ENCODE measurements at regions not wholly inside any gene's neighbourhood (a gene's known extent, or its start where the extent isn't known, plus 50 kb on each side); places are given as distances from the start of the nearest gene placed in this dataset.

- Histone ChIP-seq H3K36me3 (replicated peaks in 1 of 2; ENCODE audit: control insufficient read depth in 2 of 2, insufficient read depth in 2 of 2, low read length in 2 of 2) (no peaks in the 10 kb centered on the region), H3K79me1 (ENCODE audit: low read depth, low read length) (no peaks in the 10 kb centered on the region), H3K4me1 (ENCODE audit: control insufficient read depth in 2 of 2, insufficient read depth in 1 of 2, low read depth in 1 of 2, low read length in 2 of 2) (no peaks in the 10 kb centered on the region), H3K9me3 (replicated peaks in 1 of 2; ENCODE audit: control insufficient read depth in 2 of 2, insufficient read depth in 1 of 2, low read depth in 1 of 2, low read length in 2 of 2) (no peaks in the 10 kb centered on the region), H3K27ac (replicated peaks; ENCODE audit: low read length) (no peak overlapping the region), H2AK5ac (ENCODE audit: low read depth, low read length) (no peak overlapping the region), H3K4me2 (ENCODE audit: insufficient read depth, low read length, poor library complexity, severe bottlenecking) (no peak overlapping the region), H3K23ac (ENCODE audit: low read depth, low read length, poor library complexity) (no peak overlapping the region), H2BK15ac (ENCODE audit: low read length) (no peak overlapping the region), H2BK120ac (ENCODE audit: low read depth, low read length) (no peak overlapping the region), H3K27me3 (ENCODE audit: control insufficient read depth in 3 of 3, insufficient read depth in 3 of 3, low read depth in 1 of 3, low read length in 3 of 3) (no peaks in the 10 kb centered on the region), H4K8ac (ENCODE audit: low read depth, low read length) (no peak overlapping the region), H2BK12ac (ENCODE audit: low read length) (no peak overlapping the region), H3K9ac (ENCODE audit: low read depth, low read length, poor library complexity) (no peak overlapping the region), H3K4ac (ENCODE audit: low read length) (no peak overlapping the region), H3K18ac (ENCODE audit: low read length) (no peak overlapping the region), H2BK5ac (ENCODE audit: low read length) (no peak overlapping the region), H3K4me3 (ENCODE audit: low read length in 2 of 2) (no peak overlapping the region), H2AFZ (ENCODE audit: low read length) (no peak overlapping the region), H3K14ac (ENCODE audit: low read length) (no peak overlapping the region), H4K91ac (ENCODE audit: low read depth, low read length, poor library complexity) (no peak overlapping the region)
- WGBS, 2 donors (ENCODE audit: extremely low coverage in 2 of 2, insufficient read length in 2 of 2, insufficient replicate concordance in 1 of 2) = no CpG with 5 or more reads among the region's 3 CpGs
- DNase-seq (ENCODE audit: low spot score) = no peak
Measured at GRCh38 chr9:26301046-26301445, 591.6 kb downstream of the CAAP1 start.

- no peak overlapping the region for H4K91ac ChIP-seq (ENCODE audit: low read depth, low read length, poor library complexity)
- H3K79me1 ChIP-seq (ENCODE audit: low read depth, low read length) = no peaks in the 10 kb centered on the region
- no peak for DNase-seq (ENCODE audit: low spot score)
- H3K4me3 ChIP-seq (ENCODE audit: low read length in 2 of 2) = no peak overlapping the region
- no peaks in the 10 kb centered on the region for H3K9me3 ChIP-seq (replicated peaks in 1 of 2; ENCODE audit: control insufficient read depth in 2 of 2, insufficient read depth in 1 of 2, low read depth in 1 of 2, low read length in 2 of 2)
- H2BK120ac ChIP-seq (ENCODE audit: low read depth, low read length) = no peak overlapping the region
- no peak overlapping the region for H4K8ac ChIP-seq (ENCODE audit: low read depth, low read length)
- peaks cover 0 to 1% of the 10 kb centered on the region in 2 donors for H3K4me1 ChIP-seq (ENCODE audit: control insufficient read depth in 2 of 2, insufficient read depth in 1 of 2, low read depth in 1 of 2, low read length in 2 of 2)
- no peak overlapping the region for H3K9ac ChIP-seq (ENCODE audit: low read depth, low read length, poor library complexity)
- no peak overlapping the region for H3K18ac ChIP-seq (ENCODE audit: low read length)
- no peak overlapping the region for H2AFZ ChIP-seq (ENCODE audit: low read length)
- no CpG with 5 or more reads among the region's 5 CpGs for WGBS, 2 donors (ENCODE audit: extremely low coverage in 2 of 2, insufficient read length in 2 of 2, insufficient replicate concordance in 1 of 2)
- H3K4ac ChIP-seq (ENCODE audit: low read length) = no peak overlapping the region
- no peak overlapping the region for H3K14ac ChIP-seq (ENCODE audit: low read length)
- no peaks in the 10 kb centered on the region for H3K36me3 ChIP-seq (replicated peaks in 1 of 2; ENCODE audit: control insufficient read depth in 2 of 2, insufficient read depth in 2 of 2, low read length in 2 of 2)
- no peak overlapping the region for H3K4me2 ChIP-seq (ENCODE audit: insufficient read depth, low read length, poor library complexity, severe bottlenecking)
- no peak overlapping the region for H2BK15ac ChIP-seq (ENCODE audit: low read length)
- H2AK5ac ChIP-seq (ENCODE audit: low read depth, low read length) = no peak overlapping the region
- no peak overlapping the region for H3K27ac ChIP-seq (replicated peaks; ENCODE audit: low read length)
- no peak overlapping the region for H3K23ac ChIP-seq (ENCODE audit: low read depth, low read length, poor library complexity)
- H2BK12ac ChIP-seq (ENCODE audit: low read length) = no peak overlapping the region
- H2BK5ac ChIP-seq (ENCODE audit: low read length) = no peak overlapping the region
- H3K27me3 ChIP-seq (ENCODE audit: control insufficient read depth in 3 of 3, insufficient read depth in 3 of 3, low read depth in 1 of 3, low read length in 3 of 3) = no peaks in the 10 kb centered on the region
Measured at GRCh38 chr9:26296910-26297572, 595.6 kb downstream of the CAAP1 start.

- Histone ChIP-seq H3K23ac (ENCODE audit: low read depth, low read length, poor library complexity) (no peak overlapping the region), H4K91ac (ENCODE audit: low read depth, low read length, poor library complexity) (no peak overlapping the region), H3K79me1 (ENCODE audit: low read depth, low read length) (no peaks in the 10 kb centered on the region), H3K4me2 (ENCODE audit: insufficient read depth, low read length, poor library complexity, severe bottlenecking) (no peak overlapping the region), H2AFZ (ENCODE audit: low read length) (no peak overlapping the region), H3K36me3 (replicated peaks in 1 of 2; ENCODE audit: control insufficient read depth in 2 of 2, insufficient read depth in 2 of 2, low read length in 2 of 2) (no peaks in the 10 kb centered on the region), H2BK12ac (ENCODE audit: low read length) (no peak overlapping the region), H3K4me1 (ENCODE audit: control insufficient read depth in 2 of 2, insufficient read depth in 1 of 2, low read depth in 1 of 2, low read length in 2 of 2) (peaks cover 0 to 1% of the 10 kb centered on the region in 2 donors), H4K8ac (ENCODE audit: low read depth, low read length) (no peak overlapping the region), H3K27ac (replicated peaks; ENCODE audit: low read length) (no peak overlapping the region), H2BK5ac (ENCODE audit: low read length) (no peak overlapping the region), H3K9me3 (replicated peaks in 1 of 2; ENCODE audit: control insufficient read depth in 2 of 2, insufficient read depth in 1 of 2, low read depth in 1 of 2, low read length in 2 of 2) (no peaks in the 10 kb centered on the region), H3K14ac (ENCODE audit: low read length) (no peak overlapping the region), H2BK15ac (ENCODE audit: low read length) (no peak overlapping the region), H2AK5ac (ENCODE audit: low read depth, low read length) (no peak overlapping the region), H3K18ac (ENCODE audit: low read length) (no peak overlapping the region), H3K4ac (ENCODE audit: low read length) (no peak overlapping the region), H3K27me3 (ENCODE audit: control insufficient read depth in 3 of 3, insufficient read depth in 3 of 3, low read depth in 1 of 3, low read length in 3 of 3) (no peaks in the 10 kb centered on the region), H3K9ac (ENCODE audit: low read depth, low read length, poor library complexity) (no peak overlapping the region), H2BK120ac (ENCODE audit: low read depth, low read length) (no peak overlapping the region), H3K4me3 (ENCODE audit: low read length in 2 of 2) (no peak overlapping the region)
- DNase-seq (ENCODE audit: low spot score) = no peak
- no CpG with 5 or more reads among the region's 3 CpGs for WGBS, 2 donors (ENCODE audit: extremely low coverage in 2 of 2, insufficient read length in 2 of 2, insufficient replicate concordance in 1 of 2)
Measured at GRCh38 chr9:26292943-26293342, 599.7 kb downstream of the CAAP1 start.

GRCh38 chr9:26271495-26272122 is 593.4 kb upstream of the TUSC1 start:
- Histone ChIP-seq H2BK15ac (ENCODE audit: low read length) (no peak overlapping the region), H3K4ac (ENCODE audit: low read length) (no peak overlapping the region), H3K4me1 (ENCODE audit: control insufficient read depth in 2 of 2, insufficient read depth in 1 of 2, low read depth in 1 of 2, low read length in 2 of 2) (no peaks in the 10 kb centered on the region), H3K23ac (ENCODE audit: low read depth, low read length, poor library complexity) (no peak overlapping the region), H3K36me3 (replicated peaks in 1 of 2; ENCODE audit: control insufficient read depth in 2 of 2, insufficient read depth in 2 of 2, low read length in 2 of 2) (no peaks in the 10 kb centered on the region), H2AFZ (ENCODE audit: low read length) (no peak overlapping the region), H4K91ac (ENCODE audit: low read depth, low read length, poor library complexity) (no peak overlapping the region), H3K18ac (ENCODE audit: low read length) (no peak overlapping the region), H3K9ac (ENCODE audit: low read depth, low read length, poor library complexity) (no peak overlapping the region), H3K4me3 (ENCODE audit: low read length in 2 of 2) (no peak overlapping the region), H3K27ac (replicated peaks; ENCODE audit: low read length) (no peak overlapping the region), H3K9me3 (replicated peaks in 1 of 2; ENCODE audit: control insufficient read depth in 2 of 2, insufficient read depth in 1 of 2, low read depth in 1 of 2, low read length in 2 of 2) (no peaks in the 10 kb centered on the region), H3K27me3 (ENCODE audit: control insufficient read depth in 3 of 3, insufficient read depth in 3 of 3, low read depth in 1 of 3, low read length in 3 of 3) (no peaks in the 10 kb centered on the region), H2BK120ac (ENCODE audit: low read depth, low read length) (no peak overlapping the region), H2BK12ac (ENCODE audit: low read length) (no peak overlapping the region), H3K79me1 (ENCODE audit: low read depth, low read length) (no peaks in the 10 kb centered on the region), H3K4me2 (ENCODE audit: insufficient read depth, low read length, poor library complexity, severe bottlenecking) (no peak overlapping the region), H2BK5ac (ENCODE audit: low read length) (no peak overlapping the region), H3K14ac (ENCODE audit: low read length) (no peak overlapping the region), H4K8ac (ENCODE audit: low read depth, low read length) (no peak overlapping the region), H2AK5ac (ENCODE audit: low read depth, low read length) (no peak overlapping the region)
- no peak for DNase-seq (ENCODE audit: low spot score)
- no CpG with 5 or more reads among the region's 6 CpGs for WGBS, 2 donors (ENCODE audit: extremely low coverage in 2 of 2, insufficient read length in 2 of 2, insufficient replicate concordance in 1 of 2)

All from neuronal stem cell (in vitro differentiated cells).